ENCODE measurements at regions not wholly inside any gene's neighbourhood (a gene's known extent, or its start where the extent isn't known, plus 50 kb on each side); places are given as distances from the start of the nearest gene placed in this dataset.

GRCh38 chr5:19370655-19371386 lies 617.2 kb downstream of the CDH18 start:
- TF ChIP-seq SPI1 (IDR thresholded peaks at IDR 0.05; ENCODE audit: borderline replicate concordance, low read depth), result no peak
- TF ChIP-seq, protein P1, sequence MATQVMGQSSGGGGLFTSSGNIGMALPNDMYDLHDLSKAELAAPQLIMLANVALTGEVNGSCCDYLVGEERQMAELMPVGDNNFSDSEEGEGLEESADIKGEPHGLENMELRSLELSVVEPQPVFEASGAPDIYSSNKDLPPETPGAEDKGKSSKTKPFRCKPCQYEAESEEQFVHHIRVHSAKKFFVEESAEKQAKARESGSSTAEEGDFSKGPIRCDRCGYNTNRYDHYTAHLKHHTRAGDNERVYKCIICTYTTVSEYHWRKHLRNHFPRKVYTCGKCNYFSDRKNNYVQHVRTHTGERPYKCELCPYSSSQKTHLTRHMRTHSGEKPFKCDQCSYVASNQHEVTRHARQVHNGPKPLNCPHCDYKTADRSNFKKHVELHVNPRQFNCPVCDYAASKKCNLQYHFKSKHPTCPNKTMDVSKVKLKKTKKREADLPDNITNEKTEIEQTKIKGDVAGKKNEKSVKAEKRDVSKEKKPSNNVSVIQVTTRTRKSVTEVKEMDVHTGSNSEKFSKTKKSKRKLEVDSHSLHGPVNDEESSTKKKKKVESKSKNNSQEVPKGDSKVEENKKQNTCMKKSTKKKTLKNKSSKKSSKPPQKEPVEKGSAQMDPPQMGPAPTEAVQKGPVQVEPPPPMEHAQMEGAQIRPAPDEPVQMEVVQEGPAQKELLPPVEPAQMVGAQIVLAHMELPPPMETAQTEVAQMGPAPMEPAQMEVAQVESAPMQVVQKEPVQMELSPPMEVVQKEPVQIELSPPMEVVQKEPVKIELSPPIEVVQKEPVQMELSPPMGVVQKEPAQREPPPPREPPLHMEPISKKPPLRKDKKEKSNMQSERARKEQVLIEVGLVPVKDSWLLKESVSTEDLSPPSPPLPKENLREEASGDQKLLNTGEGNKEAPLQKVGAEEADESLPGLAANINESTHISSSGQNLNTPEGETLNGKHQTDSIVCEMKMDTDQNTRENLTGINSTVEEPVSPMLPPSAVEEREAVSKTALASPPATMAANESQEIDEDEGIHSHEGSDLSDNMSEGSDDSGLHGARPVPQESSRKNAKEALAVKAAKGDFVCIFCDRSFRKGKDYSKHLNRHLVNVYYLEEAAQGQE (IDR thresholded peaks at IDR 0.05; ENCODE audit: insufficient replicate concordance, low read depth), result no peak
- no peak for TF ChIP-seq GABPA (IDR thresholded peaks at IDR 0.05; ENCODE audit: low read depth)
- no peak for TF ChIP-seq CTCF (IDR thresholded peaks at IDR 0.05; ENCODE audit: insufficient read depth, low read length)
- no peak for TF ChIP-seq POLR2AphosphoS5 (IDR thresholded peaks at IDR 0.05; ENCODE audit: low read depth)
- DNase-seq (ENCODE audit: low read depth in 1 of 2, low spot score in 1 of 2), result no peak
- H3K27ac ChIP-seq (replicated peaks), result no peak overlapping the region
- H3K4me3 ChIP-seq (replicated peaks; ENCODE audit: insufficient read depth, low read length), result no peak overlapping the region
- no peaks in the 10 kb centered on the region for H3K27me3 ChIP-seq (ENCODE audit: insufficient read depth, poor library complexity, severe bottlenecking)

- no peak for DNase-seq (ENCODE audit: low read depth in 1 of 2, low spot score in 1 of 2)
- H3K27ac ChIP-seq (replicated peaks), result no peak overlapping the region
- H3K27me3 ChIP-seq (ENCODE audit: insufficient read depth, poor library complexity, severe bottlenecking), result no peaks in the 10 kb centered on the region
- TF ChIP-seq POLR2AphosphoS5 (IDR thresholded peaks at IDR 0.05; ENCODE audit: low read depth) (no peak), SPI1 (IDR thresholded peaks at IDR 0.05; ENCODE audit: borderline replicate concordance, low read depth) (no peak), GABPA (IDR thresholded peaks at IDR 0.05; ENCODE audit: low read depth) (no peak), CTCF (IDR thresholded peaks at IDR 0.05; ENCODE audit: insufficient read depth, low read length) (no peak)
- TF ChIP-seq, protein P1 (IDR thresholded peaks at IDR 0.05; ENCODE audit: insufficient replicate concordance, low read depth), result no peak
- H3K4me3 ChIP-seq (replicated peaks; ENCODE audit: insufficient read depth, low read length), result no peak overlapping the region
Measured at GRCh38 chr5:19388391-19388790, 599.6 kb downstream of the CDH18 start.

- Histone ChIP-seq H3K27ac (replicated peaks) (no peak overlapping the region), H3K27me3 (ENCODE audit: insufficient read depth, poor library complexity, severe bottlenecking) (no peaks in the 10 kb centered on the region), H3K4me3 (replicated peaks; ENCODE audit: insufficient read depth, low read length) (no peak overlapping the region)
- no peak for TF ChIP-seq GABPA (IDR thresholded peaks at IDR 0.05; ENCODE audit: low read depth)
- no peak for TF ChIP-seq CTCF (IDR thresholded peaks at IDR 0.05; ENCODE audit: insufficient read depth, low read length)
- TF ChIP-seq, protein P1 (IDR thresholded peaks at IDR 0.05; ENCODE audit: insufficient replicate concordance, low read depth), result no peak
- no peak for TF ChIP-seq POLR2AphosphoS5 (IDR thresholded peaks at IDR 0.05; ENCODE audit: low read depth)
- no peak for TF ChIP-seq SPI1 (IDR thresholded peaks at IDR 0.05; ENCODE audit: borderline replicate concordance, low read depth)
- no peak for DNase-seq (ENCODE audit: low read depth in 1 of 2, low spot score in 1 of 2)
Measured at GRCh38 chr5:19401032-19401431, 587.0 kb downstream of the CDH18 start.

Data from HL-60 (cell line).